ENCODE measurements at regions not wholly inside any gene's neighbourhood (a gene's known extent, or its start where the extent isn't known, plus 50 kb on each side); places are given as distances from the start of the nearest gene placed in this dataset.

DNA sequence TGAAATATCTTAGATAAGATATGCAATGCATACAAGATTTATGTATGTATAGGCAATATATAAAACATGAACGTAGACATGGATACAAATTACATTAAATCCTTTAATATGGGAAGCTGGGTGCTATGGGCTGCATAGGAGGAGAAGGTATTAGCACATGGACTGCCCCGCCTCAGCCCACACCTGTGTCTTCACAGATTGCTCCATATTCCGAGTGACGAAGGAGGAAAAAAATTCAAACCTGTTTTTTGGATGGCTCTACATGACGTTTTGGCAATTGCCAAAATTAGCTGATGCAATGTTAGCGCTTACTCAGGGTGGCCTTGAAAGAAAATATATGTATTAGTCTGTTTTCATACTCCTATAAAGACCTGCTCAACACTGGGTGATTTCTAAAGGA is 223.4 kb upstream of the SLCO3A1 start:
- H4K20me1 ChIP-seq (ENCODE audit: insufficient read depth, low read length), result no peaks in the 10 kb centered on the region
- H3K27ac ChIP-seq (ENCODE audit: low read depth, low read length, poor library complexity, severe bottlenecking), result no peak overlapping the region
- no TSS peak for BruUV-seq (replicated peaks)
- no peak overlapping the region for H2AFZ ChIP-seq (ENCODE audit: low read length)
- CTCF ChIA-PET (ENCODE audit: unreplicated experiment), result no interaction called here
- no peak for DNase-seq (ENCODE audit: low spot score)
- POLR2A ChIA-PET, result no interaction called here
- no peaks in the 10 kb centered on the region for H3K79me2 ChIP-seq (ENCODE audit: insufficient read depth, low read depth, low read length)
- TF ChIP-seq CTCF (conservative IDR thresholded peaks at IDR 0.05; ENCODE audit: low read length), result no peak
- intact Hi-C loops (cut with micrococcal nuclease; ENCODE audit: unreplicated experiment), result no loop called here
- no peaks in the 10 kb centered on the region for H3K36me3 ChIP-seq (ENCODE audit: insufficient read depth, low read length)
- H3K4me2 ChIP-seq (ENCODE audit: low read length), result no peak overlapping the region
- no peaks in the 10 kb centered on the region for H3K4me1 ChIP-seq (ENCODE audit: insufficient read depth, low read length, poor library complexity, severe bottlenecking)
- no peak overlapping the region for H3K4me3 ChIP-seq (ENCODE audit: low read depth, low read length, poor library complexity, severe bottlenecking)
- no peaks in the 10 kb centered on the region for H3K9me2 ChIP-seq (ENCODE audit: insufficient read depth, low read length)
- no peaks in the 10 kb centered on the region for H3K9me3 ChIP-seq (ENCODE audit: low read length)

DNA sequence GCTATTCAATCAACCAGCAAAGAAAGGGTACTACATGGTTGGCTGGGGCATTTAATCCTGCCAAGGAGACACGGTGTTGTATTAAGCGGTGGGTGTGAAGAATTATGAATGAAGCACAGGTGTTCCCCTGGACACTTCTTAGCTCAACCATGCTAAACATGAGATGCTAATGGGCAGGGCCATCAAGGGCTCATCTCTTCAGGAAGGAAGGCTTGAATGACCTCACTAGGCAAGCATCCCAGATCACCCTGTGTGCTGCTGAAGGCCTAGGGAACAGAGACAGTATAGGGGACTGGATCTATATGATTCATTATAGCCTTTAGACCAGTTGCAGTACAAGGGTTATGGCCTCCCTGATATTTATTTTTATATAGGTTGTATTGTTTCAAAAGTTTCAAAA is 221.3 kb upstream of the SLCO3A1 start:
- intact Hi-C loops (cut with micrococcal nuclease; ENCODE audit: unreplicated experiment), result no loop called here
- H3K36me3 ChIP-seq (ENCODE audit: insufficient read depth, low read length), result no peaks in the 10 kb centered on the region
- BruUV-seq (replicated peaks), result no TSS peak
- H3K4me1 ChIP-seq (ENCODE audit: insufficient read depth, low read length, poor library complexity, severe bottlenecking), result no peaks in the 10 kb centered on the region
- H3K4me3 ChIP-seq (ENCODE audit: low read depth, low read length, poor library complexity, severe bottlenecking), result no peak overlapping the region
- no peaks in the 10 kb centered on the region for H4K20me1 ChIP-seq (ENCODE audit: insufficient read depth, low read length)
- H3K9me3 ChIP-seq (ENCODE audit: low read length), result no peaks in the 10 kb centered on the region
- no peak overlapping the region for H3K4me2 ChIP-seq (ENCODE audit: low read length)
- no peak overlapping the region for H3K27ac ChIP-seq (ENCODE audit: low read depth, low read length, poor library complexity, severe bottlenecking)
- no peaks in the 10 kb centered on the region for H3K79me2 ChIP-seq (ENCODE audit: insufficient read depth, low read depth, low read length)
- H3K9me2 ChIP-seq (ENCODE audit: insufficient read depth, low read length), result no peaks in the 10 kb centered on the region
- ChIA-PET POLR2A (no interaction called here), CTCF (ENCODE audit: unreplicated experiment) (no interaction called here)
- TF ChIP-seq CTCF (conservative IDR thresholded peaks at IDR 0.05; ENCODE audit: low read length) (no peak), EZH2phosphoT487 (IDR thresholded peaks at IDR 0.05; ENCODE audit: borderline replicate concordance, low read depth, low read length) (no peak)
- no peak overlapping the region for H2AFZ ChIP-seq (ENCODE audit: low read length)
- no peak for DNase-seq (ENCODE audit: low spot score)

DNA sequence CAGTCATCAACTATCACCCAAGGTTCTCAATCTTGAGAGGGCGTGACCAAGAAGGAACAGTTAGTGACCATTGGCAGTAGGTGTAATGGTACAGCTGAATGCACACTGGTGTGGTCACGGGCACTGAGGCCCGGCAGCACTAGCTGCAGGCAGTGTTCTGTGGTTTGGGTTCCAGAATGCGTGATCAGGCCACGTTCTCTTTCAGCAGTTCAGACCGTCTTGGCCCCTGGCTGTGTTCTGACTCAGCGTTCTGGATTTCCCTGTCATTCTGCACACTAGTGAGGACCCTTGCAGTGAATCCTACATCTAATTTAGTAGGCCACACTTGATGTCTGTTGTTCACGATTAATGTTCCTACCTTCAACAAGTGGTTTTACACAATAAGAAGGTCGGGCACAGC is 220.5 kb upstream of the SLCO3A1 start:
- Histone ChIP-seq H3K9me3 (ENCODE audit: low read length) (no peaks in the 10 kb centered on the region), H3K4me2 (ENCODE audit: low read length) (no peak overlapping the region), H3K36me3 (ENCODE audit: insufficient read depth, low read length) (no peaks in the 10 kb centered on the region), H3K9me2 (ENCODE audit: insufficient read depth, low read length) (no peaks in the 10 kb centered on the region), H3K4me1 (ENCODE audit: insufficient read depth, low read length, poor library complexity, severe bottlenecking) (no peaks in the 10 kb centered on the region), H3K27ac (ENCODE audit: low read depth, low read length, poor library complexity, severe bottlenecking) (no peak overlapping the region), H4K20me1 (ENCODE audit: insufficient read depth, low read length) (no peaks in the 10 kb centered on the region), H3K4me3 (ENCODE audit: low read depth, low read length, poor library complexity, severe bottlenecking) (no peak overlapping the region), H2AFZ (ENCODE audit: low read length) (no peak overlapping the region), H3K79me2 (ENCODE audit: insufficient read depth, low read depth, low read length) (no peaks in the 10 kb centered on the region)
- DNase-seq (ENCODE audit: low spot score), result no peak
- ChIA-PET POLR2A (no interaction called here), CTCF (ENCODE audit: unreplicated experiment) (no interaction called here)
- intact Hi-C loops (cut with micrococcal nuclease; ENCODE audit: unreplicated experiment), result no loop called here
- no peak for TF ChIP-seq EZH2phosphoT487 (IDR thresholded peaks at IDR 0.05; ENCODE audit: borderline replicate concordance, low read depth, low read length)
- no peak for TF ChIP-seq CTCF (conservative IDR thresholded peaks at IDR 0.05; ENCODE audit: low read length)
- no TSS peak for BruUV-seq (replicated peaks)
